Fibroblast of mammary gland (primary cell): ENCODE measurements at regions not wholly inside any gene's neighbourhood (a gene's known extent, or its start where the extent isn't known, plus 50 kb on each side); places are given as distances from the start of the nearest gene placed in this dataset.

Source experiments
- DNase-seq: peaks from one replicate; pipeline ENCODE4 v3.0.0-alpha.2; 2010; ENCODE audit warnings: low read depth
- H3K4me3 ChIP-seq: 2 replicates; pipeline ENCODE4 v1.5.1; 2011; ENCODE audit warnings: low read depth, mild to moderate bottlenecking, low read length, moderate library complexity; ENCODE audit not compliant: control insufficient read depth
- CTCF ChIP-seq: conservative IDR thresholded peaks from 2 replicates; pipeline ENCODE4 v1.5.1; 2011; ENCODE audit warnings: low read depth, low read length, inconsistent platforms; ENCODE audit not compliant: control insufficient read depth, insufficient read depth

GRCh38 chrX:30973784-30974427 lies 84.9 kb upstream of the TAB3 start:
- TF ChIP-seq CTCF: no peak
- no peak for DNase-seq
- H3K4me3 ChIP-seq: no peak overlapping the region

- H3K4me3 ChIP-seq: no peak overlapping the region
- peak; percentile 68 for TF ChIP-seq CTCF
- DNase-seq: peak; percentile 54
Observed at GRCh38 chrX:30971774-30972603, 82.9 kb upstream of the TAB3 start.

GRCh38 chrX:30967516-30967915 lies 78.5 kb upstream of the TAB3 start:
- DNase-seq: no peak
- no peak for TF ChIP-seq CTCF
- H3K4me3 ChIP-seq: no peak overlapping the region

- TF ChIP-seq CTCF: no peak
- H3K4me3 ChIP-seq: no peak overlapping the region
- DNase-seq: no peak
Observed at GRCh38 chrX:30965767-30966166, 76.7 kb upstream of the TAB3 start.

- DNase-seq: no peak
- no peak overlapping the region for H3K4me3 ChIP-seq
- TF ChIP-seq CTCF: no peak
Observed at GRCh38 chrX:30961387-30962174, 72.5 kb upstream of the TAB3 start.

GRCh38 chrX:30957753-30958152 lies 68.7 kb upstream of the TAB3 start:
- no peak for TF ChIP-seq CTCF
- peak; percentile 35 for DNase-seq
- H3K4me3 ChIP-seq: no peak overlapping the region
